Fibroblast of lung (primary cell): ENCODE measurements at regions not wholly inside any gene's neighbourhood (a gene's known extent, or its start where the extent isn't known, plus 50 kb on each side); places are given as distances from the start of the nearest gene placed in this dataset.

Experiments used
- EZH2 ChIP-seq: IDR thresholded peaks from 2 replicates; pipeline ENCODE4 v1.5.1; 2012; ENCODE audit warnings: low read length, control low read depth, mild to moderate bottlenecking; ENCODE audit errors: missing control alignments
- TF ChIP-seq, protein P1 (sequence below), 2 donors: IDR thresholded peaks in 1 of 2; conservative IDR thresholded peaks in 1 of 2; 1 replicate in 1 of 2; 2 replicates in 1 of 2; pipeline ENCODE4 v1.5.1; 2011 to 2012; ENCODE audit warnings: low read length in 2 of 2, control low read depth in 1 of 2, inconsistent platforms in 1 of 2, low read depth in 1 of 2, mild to moderate bottlenecking in 1 of 2

DNA sequence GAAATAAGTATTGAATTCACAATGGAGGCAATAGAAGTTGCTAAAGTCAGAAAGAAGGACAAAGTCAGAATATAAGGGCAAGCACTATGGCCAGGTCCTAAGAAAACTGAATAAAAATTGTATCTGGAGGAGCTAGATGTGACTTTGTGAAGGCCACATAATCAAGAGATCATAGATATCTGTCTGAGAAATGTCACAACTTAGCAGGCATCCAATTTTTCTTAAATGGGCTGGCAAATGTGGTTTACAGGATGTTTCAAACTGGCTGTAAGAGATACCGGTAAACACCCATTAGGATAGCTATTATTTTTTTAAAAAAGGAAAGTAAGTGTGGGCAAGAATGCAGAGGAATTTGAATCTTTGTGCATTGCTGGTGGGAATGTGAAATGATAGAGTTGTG is 303.1 kb upstream of the CHORDC1 start:
- TF ChIP-seq, protein P1, sequence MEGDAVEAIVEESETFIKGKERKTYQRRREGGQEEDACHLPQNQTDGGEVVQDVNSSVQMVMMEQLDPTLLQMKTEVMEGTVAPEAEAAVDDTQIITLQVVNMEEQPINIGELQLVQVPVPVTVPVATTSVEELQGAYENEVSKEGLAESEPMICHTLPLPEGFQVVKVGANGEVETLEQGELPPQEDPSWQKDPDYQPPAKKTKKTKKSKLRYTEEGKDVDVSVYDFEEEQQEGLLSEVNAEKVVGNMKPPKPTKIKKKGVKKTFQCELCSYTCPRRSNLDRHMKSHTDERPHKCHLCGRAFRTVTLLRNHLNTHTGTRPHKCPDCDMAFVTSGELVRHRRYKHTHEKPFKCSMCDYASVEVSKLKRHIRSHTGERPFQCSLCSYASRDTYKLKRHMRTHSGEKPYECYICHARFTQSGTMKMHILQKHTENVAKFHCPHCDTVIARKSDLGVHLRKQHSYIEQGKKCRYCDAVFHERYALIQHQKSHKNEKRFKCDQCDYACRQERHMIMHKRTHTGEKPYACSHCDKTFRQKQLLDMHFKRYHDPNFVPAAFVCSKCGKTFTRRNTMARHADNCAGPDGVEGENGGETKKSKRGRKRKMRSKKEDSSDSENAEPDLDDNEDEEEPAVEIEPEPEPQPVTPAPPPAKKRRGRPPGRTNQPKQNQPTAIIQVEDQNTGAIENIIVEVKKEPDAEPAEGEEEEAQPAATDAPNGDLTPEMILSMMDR (conservative IDR thresholded peaks at IDR 0.05 in 1 of 2, IDR thresholded peaks at IDR 0.05 in 1 of 2; ENCODE audit: low read depth in 1 of 2, low read length in 2 of 2) = no peak
- no peak for TF ChIP-seq EZH2
